GM18517 (cell line): ENCODE measurements at regions not wholly inside any gene's neighbourhood (a gene's known extent, or its start where the extent isn't known, plus 50 kb on each side); places are given as distances from the start of the nearest gene placed in this dataset.
"Not testable (repeated sequence)": the region's sequence is repeated elsewhere in the genome, so short reads cannot be mapped to it uniquely, and the experiment has no call there.

Source experiments
- ATAC-seq: cut with Tn5 transposase; IDR thresholded peaks from one replicate; pipeline ENCODE4 v1.9.1; 2021; ENCODE audit warnings: mild to moderate bottlenecking, moderate library complexity; ENCODE audit not compliant: unreplicated experiment

GRCh38 chr2:2586931-2587330 lies 255.9 kb upstream of the MYT1L start:
- no peak for ATAC-seq

GRCh38 chr2:2586068-2586776 lies 255.1 kb upstream of the MYT1L start:
- no peak for ATAC-seq

- no peak for ATAC-seq
Observed at GRCh38 chr2:2582998-2583545, 252.0 kb upstream of the MYT1L start.

- ATAC-seq: no peak
Observed at GRCh38 chr2:2581331-2582159, 250.5 kb upstream of the MYT1L start.

- not testable (repeated sequence) for ATAC-seq
Observed at GRCh38 chr2:2580841-2581240, 249.8 kb upstream of the MYT1L start.

GRCh38 chr2:2580341-2580740 lies 249.3 kb upstream of the MYT1L start:
- ATAC-seq: no peak

- ATAC-seq: no peak
Observed at GRCh38 chr2:2579814-2580213, 248.7 kb upstream of the MYT1L start.

GRCh38 chr2:2577407-2577831 lies 246.3 kb upstream of the MYT1L start:
- no peak for ATAC-seq

- ATAC-seq: no peak
Observed at GRCh38 chr2:2575870-2576386, 244.9 kb upstream of the MYT1L start.

- no peak for ATAC-seq
Observed at GRCh38 chr2:2575181-2575577, 244.1 kb upstream of the MYT1L start.

- no peak for ATAC-seq
Observed at GRCh38 chr2:2574401-2575180, 243.5 kb upstream of the MYT1L start.

- no peak for ATAC-seq
Observed at GRCh38 chr2:2573658-2574293, 242.7 kb upstream of the MYT1L start.

- ATAC-seq: no peak
Observed at GRCh38 chr2:2573205-2573604, 242.1 kb upstream of the MYT1L start.

- ATAC-seq: no peak
Observed at GRCh38 chr2:2572393-2573204, 241.5 kb upstream of the MYT1L start.

- no peak for ATAC-seq
Observed at GRCh38 chr2:2571301-2572150, 240.5 kb upstream of the MYT1L start.

- no peak for ATAC-seq
Observed at GRCh38 chr2:2570871-2571270, 239.8 kb upstream of the MYT1L start.

- ATAC-seq: no peak
Observed at GRCh38 chr2:2570360-2570759, 239.3 kb upstream of the MYT1L start.

GRCh38 chr2:2569836-2570235 lies 238.8 kb upstream of the MYT1L start:
- no peak for ATAC-seq

GRCh38 chr2:2569306-2569705 lies 238.2 kb upstream of the MYT1L start:
- no peak for ATAC-seq
